Esophagus squamous epithelium (tissue), 5 donors: ENCODE measurements at regions not wholly inside any gene's neighbourhood (a gene's known extent, or its start where the extent isn't known, plus 50 kb on each side); places are given as distances from the start of the nearest gene placed in this dataset.

Experiments
- DNase-seq: peaks from one replicate; lab custom pipeline; 2025; lab: John Stamatoyannopoulos, UW
- H3K27ac ChIP-seq, 4 donors: fragments of 200-600 bp; sonication (generic); one replicate each; pipeline ENCODE4 v1.5.1; 2016 to 2019; ENCODE audit warnings: mild to moderate bottlenecking in 1 of 4
- H3K27me3 ChIP-seq, 4 donors: fragments of 200-600 bp; sonication (generic); 1 replicate in 3 of 4; 2 replicates in 1 of 4; pipeline versions ENCODE4 v1.5.1 to v1.6.0; 2017 to 2021; ENCODE audit warnings: antibody characterized with exemption in 1 of 4
- H3K36me3 ChIP-seq, 3 donors: fragments of 200-600 bp; sonication (generic); one replicate each; pipeline ENCODE4 v1.5.1; 2016 to 2019
- H3K4me1 ChIP-seq, 3 donors: fragments of 200-600 bp; sonication (generic); one replicate each; pipeline ENCODE4 v1.5.1; 2017 to 2019
- H3K4me3 ChIP-seq, 4 donors: fragments of 200-600 bp; sonication (generic); 1 replicate in 3 of 4; 2 replicates in 1 of 4; pipeline ENCODE4 v1.5.1; 2016 to 2019; ENCODE audit warnings: mild to moderate bottlenecking in 2 of 4, moderate library complexity in 1 of 4
- H3K9me3 ChIP-seq, 3 donors: fragments of 200-600 bp; sonication (generic); one replicate each; pipeline ENCODE4 v1.5.1; 2016 to 2019
- CTCF ChIP-seq, 6 experiments: fragments of 450-650 bp in 4 of 6; fragments of 200-600 bp in 2 of 6; sonication (generic) in 2 of 6; IDR thresholded peaks; one replicate each; pipeline ENCODE4 v1.5.1; 2016 to 2019; ENCODE audit warnings: antibody characterized with exemption in 6 of 6, mild to moderate bottlenecking in 4 of 6, moderate library complexity in 4 of 6
- POLR2A ChIP-seq, 4 donors: fragments of 450-650 bp; IDR thresholded peaks; one replicate each; pipeline ENCODE4 v1.6.1; 2017; ENCODE audit warnings: antibody characterized with exemption in 4 of 4, mild to moderate bottlenecking in 4 of 4, moderate library complexity in 3 of 4
- WGBS, 2 donors: methylation state at CpG; one replicate each; pipeline ENCODE4 v1.1.5; 2018; 5-methylcytosine and 5-hydroxymethylcytosine counted together
- intact Hi-C: fragments of 100-400 bp; cut with DNase I; formaldehyde crosslinking; loops from one replicate; pipeline ENCODE4 v1.15.0; 2022
- donor health status: DM: yes; HTN: yes; CAD: no.

DNA sequence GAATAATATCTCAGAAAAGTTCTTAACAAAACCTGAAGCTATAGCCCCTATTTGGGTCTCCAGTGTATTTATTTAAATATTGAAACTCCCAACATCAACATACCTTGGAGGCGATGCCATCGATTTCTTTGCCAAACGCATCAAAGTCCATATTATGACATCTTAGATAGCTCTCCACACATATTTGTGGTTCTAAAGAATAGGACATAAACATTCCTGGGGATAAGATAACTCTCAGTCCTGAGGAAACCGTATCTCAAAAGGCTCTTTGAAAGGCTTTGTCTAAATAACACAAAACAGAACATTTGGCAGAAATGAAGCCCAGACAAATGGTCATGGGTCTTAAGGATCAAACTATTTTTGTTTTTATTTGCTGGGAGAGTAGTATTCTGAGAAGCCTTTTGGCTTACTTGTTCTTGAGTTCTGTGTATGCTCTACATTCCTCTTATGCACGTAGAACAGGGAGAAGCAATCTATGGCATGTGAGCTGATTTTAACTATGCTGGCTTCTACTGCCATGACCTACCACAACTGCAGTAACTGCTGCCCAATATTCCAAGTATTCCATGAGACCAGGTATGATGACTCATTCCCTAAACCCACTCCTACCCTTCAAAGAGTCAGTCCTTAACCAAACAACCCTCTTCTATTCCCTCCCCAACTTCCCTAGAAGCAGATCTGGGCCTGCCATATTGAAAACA lies 279.0 kb upstream of the ZFHX3 start:
- intact Hi-C loops: no loop called here
- WGBS, 2 donors: 69 to 72% methylated on average over 5 of the region's 5 CpGs
- no peak overlapping the region for H3K4me3 ChIP-seq
- H3K27me3 ChIP-seq: no peaks in the 10 kb centered on the region
- H3K9me3 ChIP-seq: no peaks in the 10 kb centered on the region
- no peak overlapping the region for H3K27ac ChIP-seq
- no peak for DNase-seq
- no peaks in the 10 kb centered on the region for H3K4me1 ChIP-seq
- no peaks in the 10 kb centered on the region for H3K36me3 ChIP-seq
- no peak for TF ChIP-seq POLR2A (IDR thresholded peaks at IDR 0.05)
- no peak for TF ChIP-seq CTCF (IDR thresholded peaks at IDR 0.05)

DNA sequence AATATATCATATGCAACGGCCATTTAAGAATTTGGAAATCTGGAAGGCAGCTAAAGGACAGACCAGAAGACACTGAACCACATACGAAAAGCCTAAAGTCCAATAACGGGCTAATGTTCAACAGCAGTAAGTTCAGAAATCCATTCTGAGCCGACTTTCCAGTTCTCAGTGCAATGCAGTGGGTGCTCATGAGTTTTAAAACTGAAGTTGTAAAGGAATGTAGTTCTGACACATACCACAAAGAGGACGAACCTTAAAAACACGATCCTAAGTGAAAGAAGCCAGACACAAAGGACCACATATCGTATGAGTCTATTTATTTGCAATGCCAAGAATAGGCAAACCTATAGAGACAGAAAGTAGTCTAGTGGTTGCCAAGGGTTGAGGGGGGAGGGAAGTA lies 278.3 kb upstream of the ZFHX3 start:
- no peak overlapping the region for H3K4me3 ChIP-seq
- H3K27ac ChIP-seq: no peak overlapping the region
- TF ChIP-seq CTCF (IDR thresholded peaks at IDR 0.05) (no peak), POLR2A (IDR thresholded peaks at IDR 0.05) (no peak)
- no peak for DNase-seq
- 71 to 78% methylated on average over 7 of the region's 7 CpGs for WGBS, 2 donors
- H3K9me3 ChIP-seq: no peaks in the 10 kb centered on the region
- H3K27me3 ChIP-seq: no peaks in the 10 kb centered on the region
- intact Hi-C loops: no loop called here
- H3K36me3 ChIP-seq: no peaks in the 10 kb centered on the region
- H3K4me1 ChIP-seq: no peaks in the 10 kb centered on the region

- 29 to 67% methylated on average over 1 of the region's 1 CpG for WGBS, 2 donors
- H3K27ac ChIP-seq: no peak overlapping the region
- H3K36me3 ChIP-seq: no peaks in the 10 kb centered on the region
- intact Hi-C loops: no loop called here
- H3K27me3 ChIP-seq: no peaks in the 10 kb centered on the region
- no peaks in the 10 kb centered on the region for H3K9me3 ChIP-seq
- H3K4me3 ChIP-seq: no peak overlapping the region
- DNase-seq: no peak
- H3K4me1 ChIP-seq: no peaks in the 10 kb centered on the region
- no peak for TF ChIP-seq POLR2A (IDR thresholded peaks at IDR 0.05)
- no peak for TF ChIP-seq CTCF (IDR thresholded peaks at IDR 0.05)
These were observed 276.0 kb upstream of the ZFHX3 start for GRCh38 chr16:73323880-73324279.

GRCh38 chr16:73322856-73323255 lies 274.9 kb upstream of the ZFHX3 start:
- 57 to 58% methylated on average over 4 of the region's 4 CpGs for WGBS, 2 donors
- Histone ChIP-seq H3K9me3 (no peaks in the 10 kb centered on the region), H3K27ac (no peak overlapping the region), H3K4me3 (no peak overlapping the region), H3K4me1 (no peaks in the 10 kb centered on the region), H3K36me3 (no peaks in the 10 kb centered on the region), H3K27me3 (no peaks in the 10 kb centered on the region)
- no peak for TF ChIP-seq CTCF (IDR thresholded peaks at IDR 0.05)
- DNase-seq: no peak
- intact Hi-C loops: no loop called here

DNA sequence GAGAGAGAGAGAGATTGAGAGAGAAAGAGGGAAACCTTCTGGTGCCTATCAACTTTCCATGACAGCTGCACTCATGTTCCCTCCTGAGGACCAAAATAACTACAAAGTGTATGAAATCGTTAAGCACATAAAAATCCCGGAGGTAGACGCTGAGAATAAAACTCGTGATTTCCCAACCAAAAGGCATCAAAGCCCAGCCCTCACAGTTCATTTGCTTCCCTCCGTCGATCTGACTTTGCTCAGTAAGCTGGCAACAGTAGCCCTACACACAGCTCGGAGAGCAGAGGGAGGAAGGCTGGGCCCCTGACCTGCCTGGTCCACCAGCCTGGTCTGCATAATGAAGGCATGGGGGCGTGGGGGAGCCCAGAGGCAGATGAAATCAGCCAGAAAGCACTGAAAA lies 273.9 kb upstream of the ZFHX3 start:
- H3K9me3 ChIP-seq: no peaks in the 10 kb centered on the region
- no peaks in the 10 kb centered on the region for H3K36me3 ChIP-seq
- no peak overlapping the region for H3K4me3 ChIP-seq
- DNase-seq: no peak
- no peak overlapping the region for H3K27ac ChIP-seq
- intact Hi-C loops: no loop called here
- 41 to 69% methylated on average over 4 to 8 of the region's 8 CpGs for WGBS, 2 donors
- no peaks in the 10 kb centered on the region for H3K27me3 ChIP-seq
- H3K4me1 ChIP-seq: no peaks in the 10 kb centered on the region
- TF ChIP-seq POLR2A (IDR thresholded peaks at IDR 0.05): no peak
- TF ChIP-seq CTCF (IDR thresholded peaks at IDR 0.05): no peak
